Panc1 (cell line): ENCODE measurements at regions not wholly inside any gene's neighbourhood (a gene's known extent, or its start where the extent isn't known, plus 50 kb on each side); places are given as distances from the start of the nearest gene placed in this dataset.

ENCODE experiments used
- ATAC-seq: fragments of 200-7000 bp; cut with Tn5 transposase; 2 replicates; pipeline ENCODE4 v1.9.1; 2020; ENCODE audit warnings: mild to moderate bottlenecking, moderate library complexity
- BruUV-seq: library from RNA; stranded (reverse); fragments of 400-500 nt; replicated peaks from 2 replicates; lab custom pipeline; 2021; lab: Mats Ljungman, UMichigan
- CTCF ChIA-PET: fragments of 300-600 bp; sonication (Branson Sonifier 250); formaldehyde crosslinking; loops from one replicate; lab custom pipeline; 2022; ENCODE audit warnings: antibody characterized with exemption; lab: Charles Lee
- POLR2A ChIA-PET: fragments of 300-600 bp; sonication (Branson Sonifier 250); formaldehyde crosslinking; loops from one replicate; lab custom pipeline; 2022; ENCODE audit warnings: antibody characterized with exemption; lab: Charles Lee
- DNase-seq: peaks from one replicate; pipeline ENCODE4 v3.0.0-alpha.2; 2010; ENCODE audit warnings: low read depth, low spot score
- H3K27ac ChIP-seq: 2 replicates; pipeline ENCODE4 v1.5.1; 2011; ENCODE audit warnings: mild to moderate bottlenecking, low read length, inconsistent platforms
- H3K27me3 ChIP-seq: fragments of 200-500 bp; sonication (Bioruptor generic); 2 replicates; pipeline ENCODE4 v1.6.0; 2014; ENCODE audit warnings: low read length, inconsistent platforms; ENCODE audit not compliant: control insufficient read depth, insufficient read depth
- H3K36me3 ChIP-seq: fragments of 200-500 bp; sonication (Bioruptor generic); 2 replicates; pipeline ENCODE4 v1.5.1; 2014; ENCODE audit warnings: inconsistent platforms, mild to moderate bottlenecking, low read length, moderate library complexity; ENCODE audit not compliant: control insufficient read depth, insufficient read depth
- H3K4me1 ChIP-seq: 2 replicates; pipeline ENCODE4 v1.5.1; 2011; ENCODE audit warnings: inconsistent platforms, mild to moderate bottlenecking, low read length, moderate library complexity; ENCODE audit not compliant: control insufficient read depth, insufficient read depth
- H3K4me3 ChIP-seq, 2 experiments: 2 replicates each; pipeline ENCODE4 v1.5.1; 2011 to 2012; ENCODE audit warnings: low read depth in 2 of 2, low read length in 2 of 2, mild to moderate bottlenecking in 2 of 2, inconsistent platforms in 1 of 2, moderate library complexity in 1 of 2
- H3K9me3 ChIP-seq: fragments of 200-500 bp; sonication (Bioruptor generic); 2 replicates; pipeline ENCODE4 v1.5.1; 2014; ENCODE audit warnings: low read depth, mild to moderate bottlenecking, inconsistent platforms, low read length, moderate library complexity; ENCODE audit not compliant: control insufficient read depth, insufficient read depth
- CTCF ChIP-seq: fragments of 450-650 bp; IDR thresholded peaks from 2 replicates; pipeline ENCODE4 v1.5.1; 2017; ENCODE audit warnings: mild to moderate bottlenecking
- POLR2AphosphoS5 ChIP-seq: IDR thresholded peaks from 2 replicates; pipeline ENCODE4 v1.6.1; 2012; ENCODE audit warnings: mild to moderate bottlenecking, low read depth, low read length, moderate library complexity
- REST ChIP-seq, 2 experiments: IDR thresholded peaks; 2 replicates each; pipeline ENCODE4 v1.6.1; 2011 to 2012; ENCODE audit warnings: low read depth in 2 of 2, control low read depth in 1 of 2, low read length in 1 of 2, mild to moderate bottlenecking in 1 of 2, moderate library complexity in 1 of 2; ENCODE audit not compliant: insufficient read depth in 1 of 2
- SIN3A ChIP-seq: IDR thresholded peaks from 2 replicates; pipeline ENCODE4 v1.6.1; 2012; ENCODE audit warnings: low read depth, mild to moderate bottlenecking, low read length, moderate library complexity, borderline replicate concordance; ENCODE audit not compliant: insufficient read depth
- TCF7L2 ChIP-seq: IDR thresholded peaks from 2 replicates; pipeline ENCODE4 v1.6.1; 2011; ENCODE audit warnings: mild to moderate bottlenecking, low read depth, low read length, inconsistent platforms
- in situ Hi-C: cut with HindIII; loops from 2 replicates; pipeline ENCODE4 v1.10.0; 2016; ENCODE audit warnings: low sequenced_read_pairs, low pct_unique_long_range_greater_than_20kb
- intact Hi-C: fragments of 100-400 bp; cut with micrococcal nuclease; formaldehyde crosslinking; loops from one replicate; pipeline ENCODE4 v1.10.0; 2022; ENCODE audit not compliant: unreplicated experiment

DNA sequence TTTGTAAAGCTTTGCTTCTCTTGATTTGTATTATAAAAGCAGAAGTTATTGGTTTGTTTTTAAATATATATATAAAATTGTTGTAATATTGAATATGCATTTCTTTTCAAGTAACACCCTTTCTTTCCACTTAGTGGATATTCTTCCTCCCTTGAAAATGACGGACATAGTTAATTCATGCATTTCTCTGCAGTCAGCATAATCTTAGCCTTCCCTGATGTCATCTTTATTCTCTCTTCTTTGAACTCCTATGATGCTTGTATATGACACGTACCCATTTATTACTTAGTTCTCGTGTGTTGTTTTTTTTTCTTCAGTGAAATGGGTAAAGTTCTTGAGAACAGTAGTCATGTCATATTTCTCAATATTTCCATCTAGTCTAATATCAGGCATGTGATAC lies 191.2 kb downstream of the MDFIC start:
- Histone ChIP-seq H3K27me3 (no peaks in the 10 kb centered on the region), H3K36me3 (no peaks in the 10 kb centered on the region), H3K27ac (no peak overlapping the region), H3K4me3 (no peak overlapping the region), H3K9me3 (no peaks in the 10 kb centered on the region), H3K4me1 (no peaks in the 10 kb centered on the region)
- POLR2A ChIA-PET: no interaction called here
- intact Hi-C loops (no loop called here), in situ Hi-C loops (no loop called here)
- no peak for DNase-seq
- CTCF ChIA-PET: no interaction called here
- no TSS peak for BruUV-seq
- TF ChIP-seq POLR2AphosphoS5 (no peak), SIN3A (no peak), REST (IDR thresholded peaks at IDR 0.05; ENCODE audit: insufficient read depth in 1 of 2, low read depth in 2 of 2, low read length in 1 of 2) (no peak), CTCF (no peak), TCF7L2 (no peak)
- no peak for ATAC-seq

GRCh38 chr7:115110523-115110922 lies 188.6 kb downstream of the MDFIC start:
- no peaks in the 10 kb centered on the region for H3K27me3 ChIP-seq
- no peaks in the 10 kb centered on the region for H3K36me3 ChIP-seq
- ATAC-seq: no peak
- DNase-seq: no peak
- H3K4me1 ChIP-seq: no peaks in the 10 kb centered on the region
- CTCF ChIA-PET: no interaction called here
- intact Hi-C loops (no loop called here), in situ Hi-C loops (no loop called here)
- POLR2A ChIA-PET: no interaction called here
- no peak overlapping the region for H3K4me3 ChIP-seq
- BruUV-seq: no TSS peak
- no peak for TF ChIP-seq SIN3A
- TF ChIP-seq REST (IDR thresholded peaks at IDR 0.05; ENCODE audit: insufficient read depth in 1 of 2, low read depth in 2 of 2, low read length in 1 of 2): no peak
- TF ChIP-seq TCF7L2: no peak
- no peak for TF ChIP-seq CTCF
- no peaks in the 10 kb centered on the region for H3K9me3 ChIP-seq
- H3K27ac ChIP-seq: no peak overlapping the region
